ENCODE measurements at regions not wholly inside any gene's neighbourhood (a gene's known extent, or its start where the extent isn't known, plus 50 kb on each side); places are given as distances from the start of the nearest gene placed in this dataset.

- TF ChIP-seq JUND (IDR thresholded peaks at IDR 0.05; ENCODE audit: low read depth), result no peak
- no peak for DNase-seq (ENCODE audit: low read depth in 1 of 2, low spot score in 1 of 2)
- in situ Hi-C loops (cut with HindIII; ENCODE audit: low pct_unique_long_range_greater_than_20kb, low sequenced_read_pairs), result no loop called here
Measured at GRCh38 chr15:52879904-52880303, 89.8 kb upstream of the ONECUT1 start.

GRCh38 chr15:52879145-52879544 lies 89.0 kb upstream of the ONECUT1 start:
- TF ChIP-seq JUND (IDR thresholded peaks at IDR 0.05; ENCODE audit: low read depth), result no peak
- in situ Hi-C loops (cut with HindIII; ENCODE audit: low pct_unique_long_range_greater_than_20kb, low sequenced_read_pairs), result no loop called here

GRCh38 chr15:52876991-52877663 lies 87.0 kb upstream of the ONECUT1 start:
- no peak for TF ChIP-seq JUND (IDR thresholded peaks at IDR 0.05; ENCODE audit: low read depth)
- DNase-seq (ENCODE audit: low read depth in 1 of 2, low spot score in 1 of 2), result peak in 1 of 2 experiments; percentile 6
- in situ Hi-C loops (cut with HindIII; ENCODE audit: low pct_unique_long_range_greater_than_20kb, low sequenced_read_pairs), result no loop called here

More at GRCh38 chr15:52879145-52879544, 89.0 kb upstream of the ONECUT1 start:
- no peak for DNase-seq (ENCODE audit: low read depth in 1 of 2, low spot score in 1 of 2)

- no peak for TF ChIP-seq JUND (IDR thresholded peaks at IDR 0.05; ENCODE audit: low read depth)
- no peak for DNase-seq (ENCODE audit: low read depth in 1 of 2, low spot score in 1 of 2)
- in situ Hi-C loops (cut with HindIII; ENCODE audit: low pct_unique_long_range_greater_than_20kb, low sequenced_read_pairs), result no loop called here
Measured at GRCh38 chr15:52872036-52872818, 82.1 kb upstream of the ONECUT1 start.

GRCh38 chr15:52870015-52870414 lies 79.9 kb upstream of the ONECUT1 start:
- DNase-seq (ENCODE audit: low read depth in 1 of 2, low spot score in 1 of 2), result no peak
- in situ Hi-C loops (cut with HindIII; ENCODE audit: low pct_unique_long_range_greater_than_20kb, low sequenced_read_pairs), result no loop called here
- TF ChIP-seq JUND (IDR thresholded peaks at IDR 0.05; ENCODE audit: low read depth), result no peak

DNA sequence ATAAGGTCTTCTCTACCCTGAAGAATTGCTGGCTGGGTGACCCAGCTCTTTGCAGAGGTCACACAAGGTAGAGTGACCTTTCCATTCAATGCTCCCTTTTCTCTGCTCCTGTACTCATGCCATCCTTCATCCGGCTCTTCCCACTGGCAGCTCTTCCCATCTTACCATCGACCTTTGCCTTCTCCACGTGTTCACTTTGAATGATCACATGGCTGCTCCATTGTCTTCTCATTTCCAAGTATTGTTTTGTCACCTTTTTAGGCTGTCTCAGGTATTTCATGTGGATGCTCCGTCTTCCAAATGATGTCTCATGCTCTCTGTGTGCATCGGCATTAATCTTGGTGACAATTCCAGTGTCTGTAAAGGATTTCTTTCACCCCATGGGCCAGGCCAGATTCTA lies 76.6 kb upstream of the ONECUT1 start:
- no peak for DNase-seq (ENCODE audit: low read depth in 1 of 2, low spot score in 1 of 2)
- in situ Hi-C loops (cut with HindIII; ENCODE audit: low pct_unique_long_range_greater_than_20kb, low sequenced_read_pairs), result no loop called here
- TF ChIP-seq JUND (IDR thresholded peaks at IDR 0.05; ENCODE audit: low read depth), result no peak

GRCh38 chr15:52862677-52863076 lies 72.5 kb upstream of the ONECUT1 start:
- no peak for DNase-seq (ENCODE audit: low read depth in 1 of 2, low spot score in 1 of 2)
- in situ Hi-C loops (cut with HindIII; ENCODE audit: low pct_unique_long_range_greater_than_20kb, low sequenced_read_pairs), result no loop called here
- no peak for TF ChIP-seq JUND (IDR thresholded peaks at IDR 0.05; ENCODE audit: low read depth)

DNA sequence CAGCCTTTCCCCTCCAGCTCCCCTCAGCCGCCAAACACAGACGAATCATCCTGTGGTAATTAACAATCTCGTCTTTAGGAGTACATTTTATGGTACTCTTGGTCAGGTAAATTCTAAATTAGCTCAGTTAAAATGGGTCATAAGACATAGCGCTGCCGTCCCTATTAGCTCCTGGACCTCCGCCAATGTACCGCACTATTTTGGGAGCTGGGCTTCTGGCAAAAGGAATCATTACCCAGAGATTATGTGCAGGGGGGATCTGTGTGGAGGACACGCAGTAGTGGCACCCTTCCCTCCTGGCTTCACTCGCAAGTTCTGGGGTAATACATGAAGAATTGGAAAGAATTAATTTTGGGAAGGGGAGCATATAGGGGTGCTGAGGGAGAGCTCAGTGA lies 68.6 kb upstream of the ONECUT1 start:
- no peak for TF ChIP-seq JUND (IDR thresholded peaks at IDR 0.05; ENCODE audit: low read depth)
- no peak for DNase-seq (ENCODE audit: low read depth in 1 of 2, low spot score in 1 of 2)
- in situ Hi-C loops (cut with HindIII; ENCODE audit: low pct_unique_long_range_greater_than_20kb, low sequenced_read_pairs), result no loop called here

DNA sequence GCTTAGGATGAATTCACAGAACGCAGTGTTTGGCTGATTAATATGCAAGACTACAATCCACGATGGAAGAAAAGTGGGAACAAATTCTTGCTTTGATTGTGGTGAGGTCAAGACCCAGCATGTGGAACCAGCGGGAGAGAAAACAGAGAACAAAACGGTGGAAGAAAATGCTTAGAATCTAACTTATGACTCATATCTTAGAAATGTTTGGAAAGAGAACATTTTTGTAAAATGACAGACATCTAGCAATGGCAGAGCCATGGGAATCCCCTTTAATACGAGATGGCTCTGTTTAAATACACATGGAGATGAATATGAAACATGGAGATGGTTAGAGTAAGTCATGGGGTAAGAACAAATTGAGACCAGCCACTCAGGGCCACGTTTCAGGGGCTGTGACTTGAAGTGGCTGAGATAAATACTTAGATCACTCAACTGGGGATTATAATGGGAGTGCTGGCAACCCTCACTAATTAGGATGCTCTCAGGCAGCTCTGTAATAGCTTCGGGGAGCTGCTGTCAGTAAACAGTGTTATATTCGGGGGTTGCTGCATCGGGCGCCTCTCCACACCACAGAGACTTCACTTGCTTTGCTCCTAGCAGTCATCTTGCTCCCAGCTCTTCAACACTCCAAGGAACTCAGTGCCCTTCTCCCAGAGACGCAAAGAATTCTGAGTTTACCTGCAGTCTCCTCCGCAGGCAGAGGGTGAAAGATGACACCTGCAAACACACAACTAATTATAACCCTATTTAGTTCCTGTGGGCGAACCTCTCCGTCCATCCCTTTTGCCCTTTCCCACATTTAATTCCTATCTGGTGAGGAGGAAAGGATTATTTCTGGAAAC lies 68.0 kb upstream of the ONECUT1 start:
- TF ChIP-seq JUND (IDR thresholded peaks at IDR 0.05; ENCODE audit: low read depth), result no peak
- in situ Hi-C loops (cut with HindIII; ENCODE audit: low pct_unique_long_range_greater_than_20kb, low sequenced_read_pairs), result no loop called here
- DNase-seq (ENCODE audit: low read depth in 1 of 2, low spot score in 1 of 2), result no peak

- TF ChIP-seq JUND (IDR thresholded peaks at IDR 0.05; ENCODE audit: low read depth), result no peak
- in situ Hi-C loops (cut with HindIII; ENCODE audit: low pct_unique_long_range_greater_than_20kb, low sequenced_read_pairs), result no loop called here
- no peak for DNase-seq (ENCODE audit: low read depth in 1 of 2, low spot score in 1 of 2)
Measured at GRCh38 chr15:52857471-52857870, 67.3 kb upstream of the ONECUT1 start.

DNA sequence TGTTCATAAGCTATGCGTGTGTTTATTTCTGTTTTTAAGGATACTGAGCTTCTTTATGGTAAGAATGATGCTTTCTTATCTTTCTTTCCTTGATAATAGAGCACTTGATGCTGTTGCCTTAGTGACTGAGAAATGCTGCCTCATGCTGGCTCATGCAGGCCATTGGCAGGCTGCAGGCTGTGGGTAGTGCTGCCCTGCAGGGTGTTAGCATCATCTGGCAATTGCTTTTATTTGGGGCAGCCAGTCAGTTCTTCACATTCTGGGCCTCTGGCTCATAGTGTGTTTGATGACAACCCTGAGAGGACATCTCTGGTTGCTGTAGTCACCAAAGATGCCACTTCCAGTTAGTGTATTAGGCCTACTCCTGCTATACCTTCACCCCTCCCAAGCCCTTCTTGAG lies 66.2 kb upstream of the ONECUT1 start:
- TF ChIP-seq JUND (IDR thresholded peaks at IDR 0.05; ENCODE audit: low read depth), result no peak
- DNase-seq (ENCODE audit: low read depth in 1 of 2, low spot score in 1 of 2), result no peak
- in situ Hi-C loops (cut with HindIII; ENCODE audit: low pct_unique_long_range_greater_than_20kb, low sequenced_read_pairs), result no loop called here

GRCh38 chr15:52855157-52855556 lies 65.0 kb upstream of the ONECUT1 start:
- in situ Hi-C loops (cut with HindIII; ENCODE audit: low pct_unique_long_range_greater_than_20kb, low sequenced_read_pairs), result no loop called here
- no peak for DNase-seq (ENCODE audit: low read depth in 1 of 2, low spot score in 1 of 2)
- no peak for TF ChIP-seq JUND (IDR thresholded peaks at IDR 0.05; ENCODE audit: low read depth)

- TF ChIP-seq JUND (IDR thresholded peaks at IDR 0.05; ENCODE audit: low read depth), result no peak
- in situ Hi-C loops (cut with HindIII; ENCODE audit: low pct_unique_long_range_greater_than_20kb, low sequenced_read_pairs), result no loop called here
Measured at GRCh38 chr15:52844823-52845222, 54.7 kb upstream of the ONECUT1 start.

More at GRCh38 chr15:52844823-52845222, 54.7 kb upstream of the ONECUT1 start:
- DNase-seq (ENCODE audit: low read depth in 1 of 2, low spot score in 1 of 2), result no peak
